Smooth muscle cell (in vitro differentiated cells): ENCODE measurements at regions not wholly inside any gene's neighbourhood (a gene's known extent, or its start where the extent isn't known, plus 50 kb on each side); places are given as distances from the start of the nearest gene placed in this dataset.
"Not testable (repeated sequence)": the region's sequence is repeated elsewhere in the genome, so short reads cannot be mapped to it uniquely, and the experiment has no call there.

Experiments
- DNase-seq: peaks from one replicate; lab custom pipeline; 2025; ENCODE audit not compliant: unreplicated experiment; lab: John Stamatoyannopoulos, UW
- H2AFZ ChIP-seq: fragments of 200-600 bp; sonication (generic); 2 replicates; pipeline ENCODE4 v1.6.0; 2016; ENCODE audit warnings: antibody characterized with exemption, low read depth, mild to moderate bottlenecking
- H3F3A ChIP-seq: fragments of 200-600 bp; sonication (generic); 2 replicates; pipeline ENCODE4 v1.6.0; 2017; ENCODE audit warnings: antibody characterized with exemption, low read depth
- H3K27ac ChIP-seq: fragments of 200-600 bp; sonication (generic); 2 replicates; pipeline ENCODE4 v1.5.1; 2016; ENCODE audit warnings: low read depth, mild to moderate bottlenecking
- H3K27me3 ChIP-seq: fragments of 200-600 bp; sonication (generic); 2 replicates; pipeline ENCODE4 v1.6.1; 2016; ENCODE audit warnings: low read depth, mild to moderate bottlenecking
- H3K36me3 ChIP-seq: fragments of 200-600 bp; sonication (generic); 2 replicates; pipeline ENCODE4 v1.5.1; 2016; ENCODE audit warnings: low read depth
- H3K4me1 ChIP-seq: fragments of 200-600 bp; sonication (generic); 2 replicates; pipeline ENCODE4 v1.5.1; 2016; ENCODE audit warnings: low read depth
- H3K4me2 ChIP-seq: fragments of 200-600 bp; sonication (generic); 2 replicates; pipeline ENCODE4 v1.6.0; 2016; ENCODE audit warnings: mild to moderate bottlenecking
- H3K4me3 ChIP-seq: fragments of 200-600 bp; sonication (generic); 2 replicates; pipeline ENCODE4 v1.5.1; 2016; ENCODE audit warnings: mild to moderate bottlenecking
- H3K79me2 ChIP-seq: fragments of 200-600 bp; sonication (generic); 2 replicates; pipeline ENCODE4 v1.6.0; 2016; ENCODE audit warnings: low read depth, mild to moderate bottlenecking
- H3K9ac ChIP-seq: fragments of 200-600 bp; sonication (generic); 2 replicates; pipeline ENCODE4 v1.6.0; 2016; ENCODE audit warnings: low read depth
- H3K9me3 ChIP-seq: fragments of 200-600 bp; sonication (generic); replicated peaks from 2 replicates; pipeline ENCODE4 v1.5.1; 2016; ENCODE audit warnings: low read depth
- H4K20me1 ChIP-seq: fragments of 200-600 bp; sonication (generic); 2 replicates; pipeline ENCODE4 v1.6.0; 2016; ENCODE audit warnings: low read depth
- CTCF ChIP-seq: fragments of 200-600 bp; sonication (generic); IDR thresholded peaks from 2 replicates; pipeline ENCODE4 v1.5.1; 2017; ENCODE audit warnings: borderline replicate concordance, mild to moderate bottlenecking, antibody characterized with exemption; ENCODE audit not compliant: insufficient read depth, poor library complexity, severe bottlenecking
- WGBS: methylation state at CpG from one replicate; pipeline ENCODE4 v1.1.7; 2016; ENCODE audit warnings: low lambda C conversion rate; 5-methylcytosine and 5-hydroxymethylcytosine counted together

- no peak for TF ChIP-seq CTCF
- no peaks in the 10 kb centered on the region for H3K36me3 ChIP-seq
- no peak overlapping the region for H2AFZ ChIP-seq
- no peak overlapping the region for H3K4me3 ChIP-seq
- H3K4me2 ChIP-seq: no peak overlapping the region
- H3K79me2 ChIP-seq: no peaks in the 10 kb centered on the region
- no peaks in the 10 kb centered on the region for H3K27me3 ChIP-seq
- DNase-seq: no peak
- no peaks in the 10 kb centered on the region for H3F3A ChIP-seq
- no peak overlapping the region for H3K27ac ChIP-seq
- WGBS: 87% methylated on average over 5 of the region's 5 CpGs
- no peaks in the 10 kb centered on the region for H3K9me3 ChIP-seq
- no peak overlapping the region for H3K9ac ChIP-seq
- H3K4me1 ChIP-seq: no peaks in the 10 kb centered on the region
- no peaks in the 10 kb centered on the region for H4K20me1 ChIP-seq
These were observed 148.4 kb downstream of the ASMT start for GRCh38 chrX:1763294-1763693.

- not testable (repeated sequence) for H4K20me1 ChIP-seq, H3K9me3 ChIP-seq, H3K27me3 ChIP-seq, H3K36me3 ChIP-seq, H3K27ac ChIP-seq, H3K4me1 ChIP-seq, H3K4me2 ChIP-seq, H2AFZ ChIP-seq, H3K9ac ChIP-seq, H3K79me2 ChIP-seq, DNase-seq, H3F3A ChIP-seq, H3K4me3 ChIP-seq
- 88% methylated on average over 17 of the region's 19 CpGs for WGBS
These were observed 150.1 kb downstream of the ASMT start for GRCh38 chrX:1764883-1765364.

DNA sequence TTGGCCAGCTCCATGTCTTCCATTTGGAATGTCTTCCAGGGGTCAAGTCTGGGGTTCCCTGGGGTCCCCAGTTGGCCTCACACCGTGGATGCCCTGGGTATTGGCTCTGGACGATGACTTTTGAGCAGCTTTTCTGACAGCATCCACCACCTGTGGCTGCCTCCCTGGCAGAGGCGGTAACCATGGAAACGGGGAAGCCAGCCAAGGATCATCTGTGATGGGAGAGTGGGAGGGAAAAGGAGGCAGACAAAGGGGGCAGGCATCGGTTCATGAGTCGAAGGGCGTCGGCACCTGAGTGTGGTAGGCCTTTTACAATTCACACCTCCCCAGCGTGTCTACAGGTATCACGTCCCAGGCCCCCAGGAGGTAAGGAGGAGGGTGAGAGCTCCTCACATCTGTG lies 152.2 kb downstream of the ASMT start:
- Histone ChIP-seq H3K9ac (no peak overlapping the region), H3F3A (no peaks in the 10 kb centered on the region), H4K20me1 (no peaks in the 10 kb centered on the region), H3K27ac (no peak overlapping the region), H3K27me3 (no peaks in the 10 kb centered on the region), H3K4me2 (no peak overlapping the region), H3K79me2 (no peaks in the 10 kb centered on the region), H3K9me3 (no peaks in the 10 kb centered on the region), H3K4me1 (no peaks in the 10 kb centered on the region), H2AFZ (no peak overlapping the region), H3K36me3 (no peaks in the 10 kb centered on the region), H3K4me3 (no peak overlapping the region)
- DNase-seq: no peak
- WGBS: 83% methylated on average over 10 of the region's 10 CpGs
- TF ChIP-seq CTCF: no peak

DNA sequence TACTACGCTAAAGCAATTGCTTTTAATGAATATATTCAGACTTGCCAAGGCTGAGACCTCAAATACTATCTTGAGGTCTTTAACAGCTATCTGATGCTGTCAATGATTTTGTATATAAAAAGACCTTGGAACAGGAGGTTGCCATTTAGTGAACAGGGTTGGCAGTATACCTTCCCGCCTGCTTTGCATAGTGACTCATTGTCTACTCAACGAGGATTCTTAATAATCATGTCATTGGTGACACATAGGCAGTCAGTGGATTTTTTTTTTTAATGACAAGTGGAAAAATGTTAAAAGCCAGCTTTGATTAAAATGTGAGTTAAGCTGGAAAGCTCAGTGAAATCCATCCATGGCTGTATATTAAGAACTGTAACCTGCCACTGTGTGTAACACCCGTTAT lies 164.0 kb downstream of the ASMT start:
- Histone ChIP-seq H3K27ac (no peak overlapping the region), H3K9me3 (no peaks in the 10 kb centered on the region), H4K20me1 (no peaks in the 10 kb centered on the region), H2AFZ (no peak overlapping the region), H3K27me3 (no peaks in the 10 kb centered on the region), H3K4me3 (no peak overlapping the region), H3K79me2 (no peaks in the 10 kb centered on the region), H3K4me1 (no peaks in the 10 kb centered on the region), H3K36me3 (no peaks in the 10 kb centered on the region), H3K9ac (no peak overlapping the region), H3F3A (no peaks in the 10 kb centered on the region), H3K4me2 (no peak overlapping the region)
- WGBS: 78% methylated on average over 4 of the region's 4 CpGs
- no peak for DNase-seq
- TF ChIP-seq CTCF: no peak
